DOHH2 (cell line): ENCODE measurements at regions not wholly inside any gene's neighbourhood (a gene's known extent, or its start where the extent isn't known, plus 50 kb on each side); places are given as distances from the start of the nearest gene placed in this dataset.
"Not testable (repeated sequence)": the region's sequence is repeated elsewhere in the genome, so short reads cannot be mapped to it uniquely, and the experiment has no call there.

Source experiments
- H3F3A ChIP-seq: fragments of 200-600 bp; sonication (generic), shearing (Covaris generic); 2 replicates; pipeline ENCODE4 v1.6.0; 2016; ENCODE audit warnings: antibody characterized with exemption, mild to moderate bottlenecking; ENCODE audit not compliant: control insufficient read depth, insufficient read depth
- H3K27ac ChIP-seq: fragments of 200-600 bp; sonication (generic); 2 replicates; pipeline ENCODE4 v1.5.1; 2014; ENCODE audit warnings: low read depth, mild to moderate bottlenecking, low read length, moderate library complexity
- H3K27me3 ChIP-seq: fragments of 200-600 bp; sonication (generic); 2 replicates; pipeline ENCODE4 v1.6.1; 2014; ENCODE audit warnings: mild to moderate bottlenecking, low read length, mixed read lengths; ENCODE audit not compliant: control insufficient read depth
- H3K36me3 ChIP-seq: fragments of 200-600 bp; sonication (generic); 2 replicates; pipeline ENCODE4 v1.6.1; 2014; ENCODE audit warnings: mild to moderate bottlenecking, low read length, moderate library complexity, mixed read lengths; ENCODE audit not compliant: control insufficient read depth
- H3K4me1 ChIP-seq: fragments of 200-600 bp; sonication (generic); 2 replicates; pipeline ENCODE4 v1.6.1; 2014; ENCODE audit warnings: mild to moderate bottlenecking, low read length, mixed read lengths; ENCODE audit not compliant: control insufficient read depth
- H3K4me2 ChIP-seq: fragments of 200-600 bp; sonication (generic); 2 replicates; pipeline ENCODE4 v1.6.0; 2014; ENCODE audit warnings: mild to moderate bottlenecking, low read length, moderate library complexity
- H3K4me3 ChIP-seq: fragments of 200-600 bp; sonication (generic); 2 replicates; pipeline ENCODE4 v1.5.1; 2014; ENCODE audit warnings: mild to moderate bottlenecking, low read length, mixed read lengths
- H3K79me2 ChIP-seq: fragments of 200-600 bp; sonication (generic); 2 replicates; pipeline ENCODE4 v1.6.1; 2014; ENCODE audit warnings: mild to moderate bottlenecking, low read length, mixed read lengths; ENCODE audit not compliant: control insufficient read depth
- H3K9me2 ChIP-seq: fragments of 200-600 bp; sonication (generic); replicated peaks from 2 replicates; pipeline ENCODE4 v1.6.1; 2014; ENCODE audit warnings: mild to moderate bottlenecking, low read length, mixed read lengths; ENCODE audit not compliant: control insufficient read depth
- H3K9me3 ChIP-seq: fragments of 200-600 bp; sonication (generic); 2 replicates; pipeline ENCODE4 v1.6.1; 2014; ENCODE audit warnings: antibody characterized with exemption, low read length, mixed read lengths; ENCODE audit not compliant: control insufficient read depth, insufficient read depth
- H4K20me1 ChIP-seq: fragments of 200-600 bp; sonication (generic); 2 replicates; pipeline ENCODE4 v1.6.0; 2014; ENCODE audit warnings: low read depth, mild to moderate bottlenecking, antibody characterized with exemption, low read length, moderate library complexity; ENCODE audit not compliant: control insufficient read depth, insufficient read depth
- EZH2phosphoT487 ChIP-seq: fragments of 200-600 bp; sonication (generic); IDR thresholded peaks from 2 replicates; pipeline ENCODE4 v1.6.1; 2017; ENCODE audit warnings: borderline replicate concordance, mild to moderate bottlenecking, antibody characterized with exemption, low read length, moderate library complexity, mixed read lengths
- TF ChIP-seq, protein P1 (sequence below): fragments of 200-600 bp; sonication (generic); IDR thresholded peaks from one replicate; pipeline ENCODE4 v1.5.1; 2014; ENCODE audit warnings: antibody characterized with exemption, mild to moderate bottlenecking, low read depth, low read length; ENCODE audit not compliant: poor library complexity, severe bottlenecking

DNA sequence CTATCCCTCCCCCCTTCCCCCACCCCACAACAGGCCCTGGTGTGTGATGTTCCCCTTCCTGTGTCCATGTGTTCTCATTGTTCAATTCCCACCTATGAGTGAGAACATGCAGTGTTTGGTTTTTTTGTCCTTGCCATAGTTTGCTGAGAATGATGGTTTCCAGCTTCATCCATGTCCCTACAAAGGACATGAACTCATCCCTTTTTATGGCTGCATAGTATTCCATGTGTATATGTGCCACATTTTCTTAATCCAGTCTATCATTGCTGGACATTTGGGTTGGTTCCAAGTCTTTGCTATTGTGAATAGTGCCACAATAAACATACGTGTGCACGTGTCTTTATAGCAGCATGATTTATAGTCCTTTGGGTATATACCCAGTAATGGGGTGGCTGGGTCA is 52.3 kb upstream of the MAN1A2 start:
- H3K4me1 ChIP-seq, H3K27ac ChIP-seq, H3K4me2 ChIP-seq, H4K20me1 ChIP-seq, H3K4me3 ChIP-seq, H3F3A ChIP-seq, H3K9me3 ChIP-seq, H3K27me3 ChIP-seq, H3K79me2 ChIP-seq, H3K9me2 ChIP-seq, H3K36me3 ChIP-seq: not testable (repeated sequence)

DNA sequence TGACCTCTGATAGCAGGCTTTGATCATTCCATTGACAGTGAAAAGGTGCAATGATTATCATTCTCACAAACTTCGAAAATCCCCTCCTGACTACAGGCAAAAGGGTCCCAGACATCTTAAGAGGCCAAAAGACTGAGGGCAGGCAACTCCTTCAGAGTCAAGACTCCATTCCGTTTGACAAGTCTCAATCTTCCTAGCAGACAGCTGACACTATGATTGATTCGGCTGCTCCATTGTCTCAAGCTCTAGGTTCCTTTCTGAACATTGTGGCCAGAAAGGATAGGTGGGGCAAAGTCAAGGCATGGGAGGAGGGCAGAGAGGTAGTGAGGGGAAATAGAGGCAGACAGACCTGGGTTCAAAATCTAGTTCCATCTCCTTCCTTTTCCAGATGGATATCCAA is 53.7 kb upstream of the MAN1A2 start:
- H3K9me2 ChIP-seq, result no peaks in the 10 kb centered on the region
- no peaks in the 10 kb centered on the region for H3K4me1 ChIP-seq
- H3K4me2 ChIP-seq, result no peak overlapping the region
- no peaks in the 10 kb centered on the region for H3K36me3 ChIP-seq
- no peaks in the 10 kb centered on the region for H3K79me2 ChIP-seq
- TF ChIP-seq EZH2phosphoT487, result no peak
- TF ChIP-seq, protein P1, sequence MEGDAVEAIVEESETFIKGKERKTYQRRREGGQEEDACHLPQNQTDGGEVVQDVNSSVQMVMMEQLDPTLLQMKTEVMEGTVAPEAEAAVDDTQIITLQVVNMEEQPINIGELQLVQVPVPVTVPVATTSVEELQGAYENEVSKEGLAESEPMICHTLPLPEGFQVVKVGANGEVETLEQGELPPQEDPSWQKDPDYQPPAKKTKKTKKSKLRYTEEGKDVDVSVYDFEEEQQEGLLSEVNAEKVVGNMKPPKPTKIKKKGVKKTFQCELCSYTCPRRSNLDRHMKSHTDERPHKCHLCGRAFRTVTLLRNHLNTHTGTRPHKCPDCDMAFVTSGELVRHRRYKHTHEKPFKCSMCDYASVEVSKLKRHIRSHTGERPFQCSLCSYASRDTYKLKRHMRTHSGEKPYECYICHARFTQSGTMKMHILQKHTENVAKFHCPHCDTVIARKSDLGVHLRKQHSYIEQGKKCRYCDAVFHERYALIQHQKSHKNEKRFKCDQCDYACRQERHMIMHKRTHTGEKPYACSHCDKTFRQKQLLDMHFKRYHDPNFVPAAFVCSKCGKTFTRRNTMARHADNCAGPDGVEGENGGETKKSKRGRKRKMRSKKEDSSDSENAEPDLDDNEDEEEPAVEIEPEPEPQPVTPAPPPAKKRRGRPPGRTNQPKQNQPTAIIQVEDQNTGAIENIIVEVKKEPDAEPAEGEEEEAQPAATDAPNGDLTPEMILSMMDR, result no peak
- no peaks in the 10 kb centered on the region for H4K20me1 ChIP-seq
- no peak overlapping the region for H3K27ac ChIP-seq
- no peaks in the 10 kb centered on the region for H3K9me3 ChIP-seq
- no peaks in the 10 kb centered on the region for H3F3A ChIP-seq
- no peaks in the 10 kb centered on the region for H3K27me3 ChIP-seq
- no peak overlapping the region for H3K4me3 ChIP-seq

DNA sequence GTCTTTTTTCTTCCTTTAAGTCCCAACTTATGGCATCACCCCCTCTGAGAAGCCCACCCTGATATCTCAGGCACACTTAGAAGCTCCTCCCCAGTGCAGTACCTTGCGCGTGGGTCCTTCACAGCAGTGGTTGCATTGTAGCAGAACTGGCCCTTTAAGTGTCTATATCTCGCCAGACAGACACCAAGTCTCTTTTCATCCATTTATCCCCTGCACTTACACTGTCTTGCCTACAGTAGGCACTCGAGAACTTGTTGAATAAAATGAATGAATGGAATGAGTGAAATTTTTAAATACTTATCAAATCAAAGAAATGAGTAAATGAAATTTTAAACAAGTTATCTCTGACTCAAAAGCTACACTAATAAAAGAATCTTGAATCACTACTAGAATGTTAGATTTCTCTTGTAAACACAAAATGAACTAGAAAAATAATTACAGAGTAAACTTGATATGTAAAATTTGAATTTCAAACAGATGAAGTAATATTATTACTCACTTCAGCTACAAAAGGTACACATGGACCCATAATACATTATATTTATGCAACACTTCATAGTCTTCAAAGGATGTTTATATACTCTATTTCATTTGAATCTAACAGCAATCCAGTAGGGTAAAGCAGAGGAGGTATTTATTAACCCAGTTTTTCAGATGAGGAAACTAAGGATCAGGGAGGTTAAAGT is 54.7 kb upstream of the MAN1A2 start:
- Histone ChIP-seq H3K9me2 (no peaks in the 10 kb centered on the region), H3F3A (no peaks in the 10 kb centered on the region), H3K79me2 (no peaks in the 10 kb centered on the region), H4K20me1 (no peaks in the 10 kb centered on the region), H3K4me1 (no peaks in the 10 kb centered on the region), H3K4me2 (no peak overlapping the region), H3K27me3 (no peaks in the 10 kb centered on the region), H3K4me3 (no peak overlapping the region), H3K27ac (no peak overlapping the region), H3K9me3 (no peaks in the 10 kb centered on the region), H3K36me3 (no peaks in the 10 kb centered on the region)
- no peak for TF ChIP-seq EZH2phosphoT487
- TF ChIP-seq, protein P1, result peak; percentile 50

DNA sequence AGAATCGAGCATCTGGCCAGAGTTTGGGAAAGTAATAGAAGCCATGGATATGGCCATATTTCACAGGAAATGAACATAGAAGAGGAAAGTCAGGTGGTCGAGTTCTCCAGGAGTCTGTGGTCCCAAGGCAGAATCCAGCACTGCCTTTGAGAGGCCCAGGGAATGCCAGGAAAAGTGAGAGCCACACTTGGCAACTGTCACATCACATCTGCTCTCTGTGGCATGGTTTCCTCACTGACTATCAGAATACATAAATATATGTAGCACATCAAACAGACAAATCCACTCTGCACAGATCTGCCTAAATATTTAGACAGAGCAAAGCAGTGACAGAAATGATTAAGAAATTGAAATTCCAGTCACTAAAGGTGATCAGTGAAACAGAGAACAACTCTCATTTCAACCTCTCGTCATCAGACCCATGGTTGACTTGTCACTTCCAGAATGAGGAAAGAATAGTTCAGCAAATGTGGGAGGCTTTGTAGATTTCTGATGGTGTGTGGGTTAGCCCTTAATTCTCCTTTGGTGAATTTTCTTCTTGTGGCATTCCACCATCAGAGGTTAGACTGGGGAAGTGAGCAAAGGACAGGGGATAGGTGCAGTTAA is 58.8 kb upstream of the MAN1A2 start:
- Histone ChIP-seq H3K9me2 (no peaks in the 10 kb centered on the region), H3K4me2 (no peak overlapping the region), H3K27ac (no peak overlapping the region), H3K4me3 (no peak overlapping the region), H3K27me3 (no peaks in the 10 kb centered on the region), H4K20me1 (no peaks in the 10 kb centered on the region), H3K4me1 (no peaks in the 10 kb centered on the region), H3K79me2 (no peaks in the 10 kb centered on the region), H3K36me3 (no peaks in the 10 kb centered on the region), H3F3A (no peaks in the 10 kb centered on the region), H3K9me3 (no peaks in the 10 kb centered on the region)
- TF ChIP-seq, protein P1, result no peak
- TF ChIP-seq EZH2phosphoT487, result no peak
